Activated B cell treated with CpG ODN at 0.5 μM for 24 hours (primary cell): ENCODE measurements at regions not wholly inside any gene's neighbourhood (a gene's known extent, or its start where the extent isn't known, plus 50 kb on each side); places are given as distances from the start of the nearest gene placed in this dataset.

Experiments used
- ATAC-seq: fragments of 200-7000 bp; cut with Tn5 transposase; one replicate; pipeline ENCODE4 v1.10.0; 2021; ENCODE audit warnings: low read depth, mild to moderate bottlenecking, moderate library complexity
- CTCF ChIA-PET: fragments of 350-600 bp; sonication (Branson Sonifier 250); formaldehyde crosslinking; loops from one replicate; lab custom pipeline; 2021; ENCODE audit warnings: antibody characterized with exemption; lab: Charles Lee
- POLR2A ChIA-PET: fragments of 350-600 bp; sonication (Branson Sonifier 250); formaldehyde crosslinking; loops from one replicate; lab custom pipeline; 2021; ENCODE audit warnings: antibody characterized with exemption; lab: Charles Lee
- DNase-seq: peaks from one replicate; pipeline ENCODE4 v3.0.0; 2022
- H3K27ac Mint-ChIP-seq: one replicate; pipeline ENCODE4 v1.8.0; 2020; ENCODE audit warnings: mixed read lengths
- H3K27me3 Mint-ChIP-seq: one replicate; pipeline ENCODE4 v1.8.0; 2021; ENCODE audit warnings: mixed read lengths
- H3K36me3 Mint-ChIP-seq: one replicate; pipeline ENCODE4 v1.8.0; 2021; ENCODE audit warnings: low read depth, mixed read lengths
- H3K4me1 Mint-ChIP-seq: one replicate; pipeline ENCODE4 v1.8.0; 2021; ENCODE audit warnings: mixed read lengths
- H3K4me3 Mint-ChIP-seq: one replicate; pipeline ENCODE4 v1.8.0; 2020; ENCODE audit warnings: mild to moderate bottlenecking, mixed read lengths
- H3K9me3 Mint-ChIP-seq: one replicate; pipeline ENCODE4 v1.8.0; 2020; ENCODE audit warnings: mixed read lengths
- CTCF ChIP-seq: fragments of 200-600 bp; IDR thresholded peaks from one replicate; pipeline ENCODE4 v1.8.0; 2022; ENCODE audit warnings: antibody characterized with exemption, mild to moderate bottlenecking
- intact Hi-C: fragments of 100-400 bp; cut with micrococcal nuclease; formaldehyde crosslinking; loops from one replicate; pipeline ENCODE4 v1.15.1; 2024

DNA sequence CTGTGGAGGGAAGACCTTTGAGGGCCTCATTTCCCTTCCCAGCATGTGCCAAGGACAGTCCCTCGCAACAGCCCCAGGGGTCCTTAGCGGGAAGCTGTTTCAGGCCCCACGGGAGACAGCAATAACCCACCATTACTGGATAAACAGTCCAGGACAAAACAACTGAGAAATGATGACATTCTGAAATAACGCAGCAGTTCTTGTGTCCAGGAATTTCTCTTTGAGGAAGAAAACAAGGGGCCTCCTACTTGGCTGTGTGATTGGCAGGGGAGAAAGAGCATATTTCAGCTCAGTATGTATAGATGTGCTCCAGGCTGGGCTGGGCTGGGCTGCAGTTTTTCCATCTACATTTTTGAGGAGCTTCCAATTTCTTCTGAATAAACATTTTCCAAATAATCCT is 82.2 kb upstream of the THBS1 start:
- H3K27ac Mint-ChIP-seq: no peak overlapping the region
- H3K4me3 Mint-ChIP-seq: no peak overlapping the region
- ATAC-seq (no peak), DNase-seq (no peak)
- intact Hi-C loops: no loop called here
- ChIA-PET POLR2A (no interaction called here), CTCF (no interaction called here)
- no peaks in the 10 kb centered on the region for H3K4me1 Mint-ChIP-seq
- H3K9me3 Mint-ChIP-seq: no peaks in the 10 kb centered on the region
- no peaks in the 10 kb centered on the region for H3K36me3 Mint-ChIP-seq
- TF ChIP-seq CTCF: no peak
- H3K27me3 Mint-ChIP-seq: peaks cover 6% of the 10 kb centered on the region

DNA sequence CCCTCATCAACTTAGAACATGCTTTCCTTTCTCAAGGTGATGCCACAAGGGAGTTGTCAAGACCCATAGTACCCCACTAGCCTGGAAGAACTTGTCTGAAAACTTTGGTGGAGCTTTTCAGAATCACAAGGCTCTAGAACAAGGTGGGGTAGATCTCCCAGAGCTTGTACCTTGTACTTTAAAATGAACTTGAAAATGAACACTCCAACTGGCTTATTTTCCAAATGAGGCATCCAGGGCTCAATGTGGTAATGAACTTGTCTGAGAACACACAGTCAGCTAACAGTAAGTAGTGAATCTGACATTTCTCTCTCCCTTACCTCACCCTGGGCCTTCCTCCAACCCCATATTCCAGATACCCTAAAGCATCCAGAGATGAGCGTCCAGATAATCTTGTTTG is 81.8 kb upstream of the THBS1 start:
- H3K4me1 Mint-ChIP-seq: no peaks in the 10 kb centered on the region
- ATAC-seq (no peak), DNase-seq (no peak)
- POLR2A ChIA-PET: no interaction called here
- no peak for TF ChIP-seq CTCF
- no peaks in the 10 kb centered on the region for H3K36me3 Mint-ChIP-seq
- H3K4me3 Mint-ChIP-seq: no peak overlapping the region
- CTCF ChIA-PET: no interaction called here
- H3K27me3 Mint-ChIP-seq: peaks cover 6% of the 10 kb centered on the region
- no peak overlapping the region for H3K27ac Mint-ChIP-seq
- intact Hi-C loops: no loop called here
- no peaks in the 10 kb centered on the region for H3K9me3 Mint-ChIP-seq

GRCh38 chr15:39499681-39500080 is 81.2 kb upstream of the THBS1 start:
- no peak overlapping the region for H3K27ac Mint-ChIP-seq
- no peak for TF ChIP-seq CTCF
- DNase-seq: no peak
- intact Hi-C loops: no loop called here
- peaks cover 4% of the 10 kb centered on the region for H3K27me3 Mint-ChIP-seq
- ATAC-seq: no peak
- CTCF ChIA-PET: no interaction called here
- POLR2A ChIA-PET: no interaction called here
- H3K4me1 Mint-ChIP-seq: no peaks in the 10 kb centered on the region
- H3K9me3 Mint-ChIP-seq: no peaks in the 10 kb centered on the region
- no peaks in the 10 kb centered on the region for H3K36me3 Mint-ChIP-seq
- no peak overlapping the region for H3K4me3 Mint-ChIP-seq

DNA sequence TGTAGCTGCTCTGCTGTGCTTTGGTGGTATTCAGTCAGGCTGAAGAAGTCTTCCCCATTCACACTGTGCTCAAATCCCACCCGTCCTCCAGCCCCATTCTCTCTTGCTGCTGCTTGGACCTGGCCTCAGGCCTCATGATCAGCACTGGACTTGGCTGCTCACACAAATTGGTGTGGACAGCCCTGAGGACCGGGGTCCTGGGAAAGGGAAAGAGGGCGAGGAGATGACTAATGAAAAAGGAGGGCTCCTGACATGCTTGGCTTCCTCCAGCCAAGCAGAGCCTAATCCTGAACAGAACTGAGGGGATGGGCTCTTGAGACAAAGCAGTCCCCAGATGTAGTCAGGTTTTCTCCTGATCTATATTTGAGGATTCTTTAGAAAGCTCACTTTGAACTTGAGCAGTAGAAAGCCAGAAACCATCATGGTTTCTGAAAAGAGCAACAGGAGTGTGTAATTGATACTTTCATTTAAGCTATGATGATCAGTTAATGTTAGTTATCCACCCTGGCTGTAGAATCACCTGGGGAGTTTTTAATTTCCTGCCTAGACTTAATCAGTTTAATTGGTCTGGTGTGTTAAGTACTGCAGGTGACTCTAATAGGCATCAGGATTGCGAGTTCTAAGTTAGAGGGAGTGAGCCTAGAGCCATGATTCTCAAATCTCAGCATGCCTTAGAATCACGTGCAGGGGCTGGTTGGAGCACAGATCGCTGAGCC is 79.4 kb upstream of the THBS1 start:
- Mint-ChIP-seq H3K36me3 (no peaks in the 10 kb centered on the region), H3K27me3 (peaks cover 3% of the 10 kb centered on the region), H3K9me3 (no peaks in the 10 kb centered on the region), H3K4me1 (no peaks in the 10 kb centered on the region), H3K4me3 (no peak overlapping the region), H3K27ac (no peak overlapping the region)
- ATAC-seq (no peak), DNase-seq (no peak)
- CTCF ChIA-PET: no interaction called here
- TF ChIP-seq CTCF: no peak
- intact Hi-C loops: no loop called here
- POLR2A ChIA-PET: no interaction called here

DNA sequence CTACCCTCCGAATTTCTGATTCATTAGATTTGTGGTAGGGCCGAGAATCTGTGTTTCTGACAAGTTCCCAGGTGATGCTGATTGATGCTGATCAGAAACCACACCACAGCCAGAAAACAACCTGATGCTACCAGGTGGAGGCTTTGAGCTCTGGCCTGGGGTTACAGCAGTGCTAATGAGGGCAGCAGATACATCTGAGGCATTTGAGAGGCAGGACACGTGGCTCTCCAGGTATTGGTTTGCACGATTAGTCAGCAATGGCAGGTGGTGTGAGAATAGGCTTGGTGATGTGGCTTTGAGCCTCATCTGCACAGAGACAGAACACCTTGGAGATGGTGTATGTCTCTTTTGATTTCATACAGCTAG is 78.8 kb upstream of the THBS1 start:
- ChIA-PET POLR2A (no interaction called here), CTCF (no interaction called here)
- H3K36me3 Mint-ChIP-seq: no peaks in the 10 kb centered on the region
- DNase-seq (no peak), ATAC-seq (no peak)
- H3K27ac Mint-ChIP-seq: no peak overlapping the region
- intact Hi-C loops: no loop called here
- no peaks in the 10 kb centered on the region for H3K4me1 Mint-ChIP-seq
- H3K4me3 Mint-ChIP-seq: no peak overlapping the region
- H3K27me3 Mint-ChIP-seq: peaks cover 2% of the 10 kb centered on the region
- TF ChIP-seq CTCF: no peak
- no peaks in the 10 kb centered on the region for H3K9me3 Mint-ChIP-seq
